VCaP (cell line): ENCODE measurements at regions not wholly inside any gene's neighbourhood (a gene's known extent, or its start where the extent isn't known, plus 50 kb on each side); places are given as distances from the start of the nearest gene placed in this dataset.

ENCODE experiments used
- H3K27ac ChIP-seq: fragments of 450-650 bp; 2 replicates; pipeline ENCODE4 v1.5.1; 2017
- CTCF ChIP-seq: fragments of 450-650 bp; conservative IDR thresholded peaks from 2 replicates; pipeline ENCODE4 v1.5.1; 2017; ENCODE audit warnings: mild to moderate bottlenecking, moderate library complexity

- TF ChIP-seq CTCF = peak; percentile 93
- peak overlapping the region; percentile 40; the same call in 1 of the 2 replicates for H3K27ac ChIP-seq
Observed at GRCh38 chr1:50332941-50333594, 90.2 kb downstream of the DMRTA2 start.

GRCh38 chr1:50329332-50329932 is 93.8 kb downstream of the DMRTA2 start:
- no peak for TF ChIP-seq CTCF
- no peak overlapping the region for H3K27ac ChIP-seq

- TF ChIP-seq CTCF = no peak
- no peak overlapping the region for H3K27ac ChIP-seq
Observed at GRCh38 chr1:50328552-50328951, 94.7 kb downstream of the DMRTA2 start.

GRCh38 chr1:50326026-50326425 is 97.2 kb downstream of the DMRTA2 start:
- H3K27ac ChIP-seq = no peak overlapping the region
- TF ChIP-seq CTCF = no peak

- H3K27ac ChIP-seq = no peak overlapping the region
- TF ChIP-seq CTCF = no peak
Observed at GRCh38 chr1:50322579-50322978, 100.7 kb downstream of the DMRTA2 start.

GRCh38 chr1:50318428-50318827 is 104.8 kb downstream of the DMRTA2 start:
- TF ChIP-seq CTCF = no peak
- no peak overlapping the region for H3K27ac ChIP-seq

- no peak overlapping the region for H3K27ac ChIP-seq
- TF ChIP-seq CTCF = no peak
Observed at GRCh38 chr1:50308878-50309277, 114.4 kb downstream of the DMRTA2 start.
